Stimulated activated CD4-positive, alpha-beta T cell treated with anti-CD3 and anti-CD28 coated beads, Interleukin-4, amount 100 ng/mL, for 48 hours (primary cell): ENCODE measurements at regions not wholly inside any gene's neighbourhood (a gene's known extent, or its start where the extent isn't known, plus 50 kb on each side); places are given as distances from the start of the nearest gene placed in this dataset.

Experiments
- DNase-seq, 2 donors: peaks; one replicate each; pipeline ENCODE4 v3.0.0-alpha.2; 2020; ENCODE audit warnings: low read depth in 2 of 2

GRCh38 chr4:129883996-129884395 is 788.0 kb downstream of the C4orf33 start:
- DNase-seq: no peak

DNA sequence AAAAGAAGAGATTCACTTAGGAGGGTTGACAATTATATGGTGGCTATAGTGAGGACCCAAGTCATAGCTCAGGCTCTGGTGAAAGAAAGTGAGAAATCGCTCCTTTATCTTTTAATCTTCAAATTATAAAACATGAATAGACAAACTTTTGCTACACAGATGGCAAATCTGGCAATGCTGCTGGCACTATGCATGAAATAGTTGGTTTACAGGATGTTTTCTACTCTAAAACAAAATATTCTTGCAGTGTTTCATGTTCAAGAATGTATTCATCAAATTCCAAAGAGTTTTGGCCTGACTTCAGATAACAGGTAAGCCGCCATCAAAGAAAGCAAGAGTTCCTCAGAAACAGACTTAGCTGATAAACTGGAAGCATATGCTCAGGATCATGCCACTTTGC is 801.2 kb downstream of the C4orf33 start:
- DNase-seq: no peak

- no peak for DNase-seq
Measured at GRCh38 chr4:129899849-129900248, 803.9 kb downstream of the C4orf33 start.

- DNase-seq: no peak
Measured at GRCh38 chr4:129900430-129900953, 804.5 kb downstream of the C4orf33 start.

DNA sequence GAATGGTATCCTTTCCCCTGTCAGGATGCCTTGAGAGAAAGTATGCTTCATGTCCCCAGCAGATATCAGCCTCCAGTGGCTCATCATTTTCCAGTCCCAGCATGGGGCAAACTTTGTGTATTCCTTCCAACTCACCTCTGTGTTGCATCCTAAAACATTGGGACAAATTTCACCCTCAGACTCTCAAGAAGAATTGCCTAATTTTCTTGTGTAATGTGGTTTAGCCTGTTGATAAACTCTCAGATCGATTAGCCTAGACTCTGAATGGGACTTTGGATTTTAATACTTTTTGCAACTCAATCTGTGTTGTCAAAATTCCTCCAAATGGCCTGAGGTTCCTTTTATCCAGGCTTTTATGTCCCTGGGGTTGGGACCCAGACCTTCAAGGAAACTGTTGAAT is 805.3 kb downstream of the C4orf33 start:
- DNase-seq: no peak

DNA sequence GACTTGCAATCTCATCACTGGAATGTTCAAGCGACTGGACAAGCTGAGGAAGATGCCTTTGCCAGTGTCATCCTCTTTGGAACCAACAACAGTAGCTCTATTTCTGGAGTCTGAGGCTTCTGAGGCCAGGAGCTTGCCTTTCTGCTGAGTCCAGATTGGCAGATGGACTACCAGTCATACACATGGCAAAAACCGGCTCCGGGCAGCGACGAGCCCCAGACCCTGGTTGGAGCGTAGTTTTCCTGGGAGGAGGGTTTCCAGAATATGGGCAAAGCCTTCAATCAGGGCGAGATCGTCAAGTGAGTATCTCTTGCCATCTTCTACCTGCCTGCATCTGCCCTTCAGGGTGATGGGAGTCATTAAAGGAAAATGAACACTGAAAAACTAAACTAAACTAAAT is 807.9 kb downstream of the C4orf33 start:
- DNase-seq: no peak

DNA sequence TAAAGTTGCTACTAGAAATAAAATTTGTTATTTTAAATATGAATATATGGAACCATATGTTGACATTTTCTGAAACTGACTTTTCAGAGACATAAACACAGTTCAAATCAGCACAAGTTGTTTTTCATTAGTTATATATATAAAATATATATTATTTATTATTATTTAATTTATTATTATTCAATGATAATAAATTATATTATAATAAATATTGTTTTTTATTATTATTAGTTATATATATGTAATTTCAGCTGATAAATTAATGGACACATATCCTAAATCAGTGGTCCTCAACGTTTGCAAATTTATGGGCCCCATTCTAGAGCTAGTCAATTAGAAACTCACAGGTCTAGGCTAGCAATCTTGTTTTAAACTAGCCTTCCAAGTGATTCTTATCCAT is 809.3 kb downstream of the C4orf33 start:
- DNase-seq: no peak

- no peak for DNase-seq
Measured at GRCh38 chr4:129908117-129908516, 812.2 kb downstream of the C4orf33 start.

GRCh38 chr4:129916991-129917390 is 821.0 kb downstream of the C4orf33 start:
- DNase-seq: no peak

DNA sequence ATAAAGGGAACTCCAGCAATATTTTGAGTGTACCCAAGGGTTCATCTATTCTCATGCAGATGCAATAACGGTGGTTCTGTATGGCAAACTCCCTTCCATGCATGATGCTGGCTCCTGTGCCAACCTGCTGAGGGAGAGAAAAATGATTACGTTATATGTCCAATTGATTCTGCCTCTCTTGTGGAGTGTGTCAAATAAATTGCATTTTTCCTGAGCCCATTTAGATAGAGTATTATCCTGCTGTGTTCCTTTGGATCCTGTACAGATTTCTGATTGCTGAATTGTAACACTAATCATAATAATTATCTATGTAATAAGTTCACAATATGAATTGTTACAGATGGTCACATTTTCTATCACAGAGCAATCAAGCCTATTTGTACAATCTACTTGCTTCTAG is 821.7 kb downstream of the C4orf33 start:
- no peak for DNase-seq

DNA sequence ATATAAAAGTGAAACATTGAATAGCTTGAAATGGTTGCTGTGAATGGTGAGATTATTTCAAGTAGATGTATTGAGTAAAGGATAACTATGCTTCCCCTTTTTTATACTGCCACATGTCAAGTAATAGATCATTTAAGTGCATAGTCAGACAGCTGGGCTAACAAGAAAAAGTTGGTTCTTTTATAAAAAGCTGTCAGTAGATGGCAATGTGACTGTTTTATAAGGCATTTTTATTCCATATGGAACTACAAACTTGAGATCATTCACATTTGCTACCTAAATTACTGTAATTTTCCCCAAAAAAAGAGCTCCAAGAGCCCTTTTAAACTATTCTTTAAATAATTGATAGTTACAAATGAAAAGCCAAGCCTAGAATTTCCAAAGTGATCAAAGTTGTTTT is 831.0 kb downstream of the C4orf33 start:
- DNase-seq: no peak

DNA sequence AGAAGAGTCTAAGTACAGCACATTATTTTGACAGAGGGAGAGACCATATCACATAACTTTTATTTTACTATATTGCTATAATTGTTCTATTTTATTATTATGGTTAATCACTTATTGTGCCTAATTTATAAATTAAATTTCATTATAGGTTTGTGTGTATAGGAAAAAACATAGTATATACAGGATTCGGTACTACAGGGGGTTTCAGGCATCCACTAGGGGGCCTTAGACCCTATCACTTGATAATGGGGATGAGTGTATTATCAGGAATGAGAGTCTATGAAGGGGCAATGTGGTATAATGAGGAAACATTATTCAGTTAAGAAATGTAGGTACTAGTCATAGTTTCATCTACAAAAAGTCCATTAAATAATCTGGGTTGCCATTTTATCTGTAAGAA is 833.1 kb downstream of the C4orf33 start:
- no peak for DNase-seq

DNA sequence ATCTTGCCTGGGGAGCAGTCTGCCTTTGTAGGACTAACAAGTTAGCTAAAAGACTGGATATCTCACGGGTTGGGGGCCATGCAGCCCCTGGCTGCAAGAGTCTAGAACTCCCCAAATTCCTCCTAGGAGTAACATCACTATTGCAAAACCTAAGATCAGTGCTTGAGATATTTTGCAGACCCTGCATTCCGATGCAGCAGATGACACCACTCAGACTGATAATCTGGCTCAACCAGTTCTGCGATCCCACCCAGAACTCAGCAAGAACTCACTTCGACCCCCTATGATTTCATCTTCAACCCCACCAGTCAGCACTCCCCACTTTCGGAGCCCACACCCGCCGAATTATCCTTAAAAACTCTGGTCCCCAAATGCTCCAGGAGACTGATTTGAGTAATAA is 834.0 kb downstream of the C4orf33 start:
- DNase-seq: no peak

- DNase-seq: no peak
Measured at GRCh38 chr4:129950217-129950616, 854.3 kb downstream of the C4orf33 start.

DNA sequence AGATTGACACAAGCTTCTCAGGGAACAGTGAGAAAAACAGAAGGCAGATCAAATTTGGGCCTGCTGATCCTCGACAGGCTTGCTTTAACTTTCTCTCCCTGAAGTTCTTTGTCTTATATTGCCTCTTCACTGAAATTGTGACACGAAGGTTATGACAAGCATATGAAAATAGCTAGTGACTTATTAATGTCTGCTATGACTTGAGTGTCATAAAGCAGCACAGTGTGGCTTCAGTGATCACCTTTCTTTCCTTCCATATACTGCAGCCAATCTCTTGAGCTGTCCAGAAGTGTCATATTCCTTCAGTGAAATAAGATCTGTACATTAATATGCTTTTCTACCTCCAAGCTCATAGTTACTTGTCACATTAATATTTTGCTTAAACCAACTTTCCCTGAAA is 870.2 kb downstream of the C4orf33 start:
- DNase-seq: no peak

DNA sequence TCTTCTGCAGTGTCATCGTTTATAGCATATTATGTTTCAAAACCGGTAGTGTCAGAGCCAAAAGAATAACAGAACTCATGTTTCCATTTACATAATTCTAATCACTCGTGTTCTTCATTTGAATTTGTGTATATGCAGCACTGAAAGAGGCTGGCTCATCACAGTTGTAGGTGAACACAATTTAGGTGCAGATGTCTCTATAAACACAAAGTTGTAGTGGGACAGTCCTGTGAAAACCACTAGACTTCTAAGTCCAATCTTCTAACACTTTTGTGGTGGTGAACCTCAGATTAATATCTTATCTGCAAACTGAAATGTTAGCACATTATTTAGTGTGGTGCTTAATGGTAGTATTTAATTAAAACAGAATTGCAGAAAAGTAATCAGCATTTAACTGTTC is 872.4 kb downstream of the C4orf33 start:
- DNase-seq: no peak

DNA sequence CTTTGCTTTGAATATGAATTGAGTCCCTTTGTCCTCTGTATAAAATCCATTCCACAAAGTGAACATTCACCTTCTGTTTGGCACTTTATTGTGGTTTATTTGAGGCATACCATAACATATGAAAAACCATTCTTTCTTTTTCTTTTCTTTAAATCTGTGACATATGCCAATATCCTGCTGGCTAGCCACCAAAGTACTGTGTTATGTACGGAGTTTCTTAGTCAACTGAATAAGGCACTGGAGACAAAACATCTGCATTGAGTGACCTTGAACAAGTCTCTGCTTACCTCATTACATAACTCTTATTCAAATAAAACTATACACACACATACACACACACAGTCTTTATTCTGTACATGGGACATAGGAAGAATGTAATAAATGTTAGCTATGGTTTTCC is 872.8 kb downstream of the C4orf33 start:
- DNase-seq: no peak

DNA sequence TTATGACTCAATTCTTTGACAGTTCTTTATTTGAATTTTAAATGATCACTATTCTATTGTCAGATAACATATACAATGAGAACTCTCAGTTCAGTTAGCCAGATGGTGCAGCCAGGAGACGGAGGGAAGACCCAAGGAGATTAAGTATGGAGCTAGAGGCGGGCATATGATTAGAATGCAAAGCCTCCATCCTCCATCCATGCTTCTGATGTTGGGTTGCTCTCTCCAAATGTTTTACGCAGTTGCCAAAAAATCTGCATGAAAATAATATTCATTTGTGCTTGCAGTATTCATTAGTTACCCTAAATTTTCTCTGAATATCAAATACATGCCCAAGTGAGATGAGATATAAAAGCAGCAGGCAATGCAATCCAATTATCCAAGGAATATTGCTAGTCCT is 874.8 kb downstream of the C4orf33 start:
- DNase-seq: no peak

DNA sequence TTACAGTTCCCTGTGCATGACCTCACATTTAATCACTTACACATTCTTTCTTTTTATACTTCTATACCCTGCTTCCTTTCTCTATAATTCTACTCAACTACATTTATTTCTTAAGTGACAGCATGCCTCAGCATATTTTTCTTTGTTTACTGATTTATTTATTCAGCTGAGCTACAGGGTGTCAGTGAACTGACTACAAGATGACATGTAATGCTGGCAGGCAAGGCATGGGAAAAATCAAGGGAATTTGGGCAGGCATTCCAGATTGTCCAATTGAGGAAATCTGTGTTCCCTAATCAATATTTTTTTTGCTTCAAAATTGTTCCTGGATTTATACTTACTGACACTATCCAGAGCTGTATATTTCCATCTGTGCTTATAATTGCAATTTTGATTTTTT is 875.5 kb downstream of the C4orf33 start:
- DNase-seq: no peak

DNA sequence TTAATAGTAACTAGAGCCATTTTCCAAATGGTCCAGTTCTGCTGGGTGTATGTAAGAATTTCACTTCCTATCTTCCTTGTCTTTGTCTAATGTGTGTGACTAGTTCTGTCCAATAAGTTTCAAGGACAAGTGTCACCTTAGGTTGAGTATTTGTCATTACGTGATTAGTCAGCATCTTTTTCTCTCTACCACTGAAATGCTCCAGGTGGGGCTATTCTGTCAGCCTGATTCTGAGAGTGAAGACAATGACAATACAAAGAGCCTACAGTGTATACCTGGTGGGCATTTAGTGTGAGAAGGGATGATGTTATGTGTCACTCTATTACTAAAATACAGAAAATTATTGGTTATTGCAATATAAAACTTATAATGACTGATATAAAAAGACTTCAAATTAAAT is 876.3 kb downstream of the C4orf33 start:
- no peak for DNase-seq

GRCh38 chr4:129974730-129975129 is 878.8 kb downstream of the C4orf33 start:
- no peak for DNase-seq

GRCh38 chr4:129978315-129978714 is 882.4 kb downstream of the C4orf33 start:
- DNase-seq: no peak

DNA sequence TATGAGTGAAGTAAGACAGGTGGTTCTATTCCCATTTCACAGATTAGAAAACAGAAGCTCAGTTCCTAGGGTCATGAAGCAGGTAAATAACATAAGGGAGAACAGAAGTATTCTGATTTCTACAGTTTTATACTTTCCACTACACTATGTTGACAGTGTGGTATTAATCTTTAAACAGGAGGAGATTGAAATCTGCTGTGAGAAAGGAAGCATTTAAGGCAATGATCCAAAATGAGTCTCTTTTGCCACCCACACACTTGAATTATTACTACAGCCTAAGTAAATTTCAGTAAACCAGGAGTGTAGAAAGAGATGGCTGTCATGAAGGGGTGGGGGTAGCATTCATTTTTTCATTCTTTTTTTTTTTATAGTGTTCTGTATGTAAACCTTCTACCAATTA is 893.0 kb downstream of the C4orf33 start:
- no peak for DNase-seq

DNA sequence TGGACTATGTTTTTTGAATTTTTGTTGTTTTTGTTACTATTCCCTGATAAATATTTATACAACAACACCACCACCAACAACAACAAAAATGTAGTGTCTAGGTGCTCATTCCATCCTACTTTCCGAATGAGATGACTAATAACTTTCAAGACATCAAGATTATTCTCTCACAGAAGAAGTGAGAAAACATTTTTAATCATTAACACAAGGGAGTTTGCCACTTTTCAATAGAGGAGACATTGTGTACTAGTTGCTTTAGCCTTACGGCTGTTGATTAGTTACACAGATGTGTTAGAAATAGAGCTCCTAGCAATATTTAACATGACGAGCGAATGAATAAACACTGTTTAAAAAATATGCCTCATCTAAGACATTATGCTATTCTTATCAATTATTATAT is 898.8 kb downstream of the C4orf33 start:
- DNase-seq: no peak
